ENCODE measurements at regions not wholly inside any gene's neighbourhood (a gene's known extent, or its start where the extent isn't known, plus 50 kb on each side); places are given as distances from the start of the nearest gene placed in this dataset.

GRCh38 chr15:72888211-72888610 lies 104.7 kb upstream of the ADPGK start:
- no peaks in the 10 kb centered on the region for H3K27me3 ChIP-seq

GRCh38 chr15:72887376-72887775 lies 103.8 kb upstream of the ADPGK start:
- no peak overlapping the region for H3K27ac ChIP-seq
- no peaks in the 10 kb centered on the region for H3K27me3 ChIP-seq
- H3K4me3 ChIP-seq, result no peak overlapping the region
- no peak for DNase-seq
- no peaks in the 10 kb centered on the region for H3K36me3 ChIP-seq
- H3K9me3 ChIP-seq (replicated peaks), result no peaks in the 10 kb centered on the region
- no peaks in the 10 kb centered on the region for H3K4me1 ChIP-seq

More at GRCh38 chr15:72888211-72888610, 104.7 kb upstream of the ADPGK start:
- Histone ChIP-seq H3K4me1 (no peaks in the 10 kb centered on the region), H3K4me3 (no peak overlapping the region), H3K9me3 (replicated peaks) (no peaks in the 10 kb centered on the region), H3K27ac (no peak overlapping the region), H3K36me3 (no peaks in the 10 kb centered on the region)
- DNase-seq, result no peak

DNA sequence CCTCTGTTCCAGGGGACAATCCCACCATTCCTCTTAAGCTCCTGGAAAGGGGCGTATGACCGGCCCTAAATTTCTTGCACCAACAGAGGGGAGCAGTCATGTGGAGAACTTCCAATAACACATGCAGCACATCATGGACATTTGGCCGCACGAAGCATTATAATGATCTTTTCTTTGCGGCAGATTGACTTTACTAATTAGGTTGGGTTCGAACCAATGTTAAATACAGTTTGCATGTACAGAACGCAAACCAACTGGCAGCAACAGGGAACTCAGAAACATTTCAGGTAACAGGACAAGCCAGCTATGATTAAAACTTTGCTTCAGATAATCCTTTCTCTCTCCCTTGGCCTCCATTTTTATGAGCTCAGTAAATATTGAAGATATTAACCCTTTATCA lies 100.8 kb upstream of the ADPGK start:
- no peaks in the 10 kb centered on the region; the same call in 1 of the 2 replicates for H3K27me3 ChIP-seq
- no peaks in the 10 kb centered on the region for H3K4me1 ChIP-seq
- no peak overlapping the region for H3K27ac ChIP-seq
- H3K36me3 ChIP-seq, result no peaks in the 10 kb centered on the region
- H3K4me3 ChIP-seq, result no peak overlapping the region
- no peaks in the 10 kb centered on the region for H3K9me3 ChIP-seq (replicated peaks)
- no peak for DNase-seq

GRCh38 chr15:72873379-72874233 lies 90.0 kb upstream of the ADPGK start:
- Histone ChIP-seq H3K36me3 (no peaks in the 10 kb centered on the region), H3K9me3 (replicated peaks) (no peaks in the 10 kb centered on the region), H3K4me3 (no peak overlapping the region), H3K4me1 (no peaks in the 10 kb centered on the region), H3K27me3 (no peaks in the 10 kb centered on the region; the same call in 1 of the 2 replicates), H3K27ac (no peak overlapping the region)
- DNase-seq, result peak; percentile 10 to 16

DNA sequence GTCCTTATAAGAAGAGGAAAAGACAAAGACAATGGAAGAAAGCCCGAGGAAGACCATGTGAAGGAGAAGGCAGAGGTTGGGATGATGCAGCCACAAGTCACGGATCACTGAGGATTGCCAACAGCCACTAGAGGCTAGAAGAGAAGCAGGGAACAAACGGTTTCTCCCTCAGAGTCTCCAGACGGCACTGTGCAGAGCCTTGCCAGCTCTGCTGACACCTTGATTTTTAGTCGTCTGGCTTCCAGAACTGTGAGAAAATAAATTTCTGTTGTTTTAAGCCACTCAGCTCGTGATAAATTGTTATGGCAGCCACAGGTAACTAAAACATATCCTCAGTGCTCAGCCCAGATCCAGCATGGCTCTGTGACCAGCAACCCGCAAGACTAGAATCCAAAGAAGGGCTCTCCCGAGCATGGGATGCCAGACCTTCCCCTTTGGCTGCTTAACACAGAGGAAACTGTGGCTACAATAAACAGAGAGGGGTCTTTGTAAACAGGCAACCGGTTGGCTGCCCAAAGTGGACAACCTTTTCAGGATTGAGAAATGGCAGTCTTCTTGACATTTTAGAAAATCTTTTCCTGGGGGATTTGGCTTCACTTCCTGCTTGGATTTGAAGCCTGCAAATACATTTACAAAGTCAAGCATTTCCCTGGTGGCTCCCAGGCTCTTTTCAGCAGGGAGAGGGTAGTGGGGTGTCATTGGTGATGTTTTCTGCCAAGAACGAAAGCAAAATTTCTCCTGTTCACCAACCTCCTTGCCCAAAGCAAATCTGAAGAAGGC lies 88.7 kb upstream of the ADPGK start:
- H3K27me3 ChIP-seq, result no peaks in the 10 kb centered on the region; the same call in 1 of the 2 replicates
- H3K4me1 ChIP-seq, result no peaks in the 10 kb centered on the region
- no peak overlapping the region for H3K27ac ChIP-seq
- H3K4me3 ChIP-seq, result no peak overlapping the region
- no peaks in the 10 kb centered on the region for H3K9me3 ChIP-seq (replicated peaks)
- H3K36me3 ChIP-seq, result no peaks in the 10 kb centered on the region
- DNase-seq, result no peak

DNA sequence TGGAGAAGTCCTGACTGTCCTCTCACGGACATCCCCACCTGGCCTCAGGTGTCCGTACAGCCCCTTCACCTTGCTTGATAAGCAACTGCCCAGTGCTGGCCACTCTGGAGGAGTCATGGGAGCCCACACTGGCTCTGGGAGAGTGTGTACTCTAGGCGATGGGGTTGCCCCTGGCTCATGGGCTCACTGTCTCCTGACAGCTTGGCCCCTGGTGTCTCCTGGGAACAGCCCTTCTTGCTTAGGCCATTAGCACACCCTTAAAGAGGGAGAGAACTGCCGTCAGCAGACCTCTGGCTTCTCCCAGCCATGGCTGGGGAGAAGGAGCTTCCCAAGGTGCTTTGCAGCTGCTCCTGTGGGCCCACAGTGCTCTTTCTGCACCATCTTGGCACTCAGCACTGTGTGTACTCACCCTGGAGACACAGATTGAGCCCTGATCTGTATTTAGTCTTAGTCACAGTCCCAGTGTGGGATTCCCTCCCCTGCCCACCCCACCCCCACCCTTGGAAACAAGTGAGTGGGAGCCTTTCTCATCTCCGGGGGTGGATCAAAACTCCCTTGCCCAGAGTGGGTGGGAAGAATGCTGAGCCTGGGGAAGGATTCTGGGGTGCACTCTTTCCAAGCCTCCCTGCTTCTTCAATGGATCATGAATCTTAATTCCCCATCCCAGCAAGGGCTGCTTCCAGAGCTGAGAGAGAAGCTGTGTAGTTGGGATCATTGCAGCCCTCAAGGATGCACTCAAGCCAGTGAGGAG lies 83.5 kb upstream of the ADPGK start:
- no peaks in the 10 kb centered on the region; the same call in none of the 2 replicates for H3K27me3 ChIP-seq
- no peak overlapping the region for H3K27ac ChIP-seq
- no peaks in the 10 kb centered on the region for H3K9me3 ChIP-seq (replicated peaks)
- no peak overlapping the region for H3K4me3 ChIP-seq
- no peak for DNase-seq
- H3K36me3 ChIP-seq, result no peaks in the 10 kb centered on the region
- H3K4me1 ChIP-seq, result no peaks in the 10 kb centered on the region

GRCh38 chr15:72866182-72866581 lies 82.6 kb upstream of the ADPGK start:
- Histone ChIP-seq H3K27me3 (peaks cover 2% of the 10 kb centered on the region), H3K27ac (no peak overlapping the region), H3K36me3 (no peaks in the 10 kb centered on the region), H3K9me3 (replicated peaks) (no peaks in the 10 kb centered on the region), H3K4me3 (no peak overlapping the region), H3K4me1 (no peaks in the 10 kb centered on the region)
- no peak for DNase-seq

GRCh38 chr15:72865486-72865885 lies 81.9 kb upstream of the ADPGK start:
- Histone ChIP-seq H3K4me1 (no peaks in the 10 kb centered on the region), H3K27me3 (peaks cover 3% of the 10 kb centered on the region), H3K36me3 (no peaks in the 10 kb centered on the region), H3K9me3 (replicated peaks) (no peaks in the 10 kb centered on the region), H3K27ac (no peak overlapping the region), H3K4me3 (no peak overlapping the region)
- DNase-seq, result no peak

GRCh38 chr15:72864681-72865080 lies 81.1 kb upstream of the ADPGK start:
- Histone ChIP-seq H3K4me1 (no peaks in the 10 kb centered on the region), H3K27ac (no peak overlapping the region), H3K36me3 (no peaks in the 10 kb centered on the region), H3K4me3 (no peak overlapping the region), H3K9me3 (replicated peaks) (no peaks in the 10 kb centered on the region), H3K27me3 (peaks cover 3% of the 10 kb centered on the region)
- DNase-seq, result no peak

DNA sequence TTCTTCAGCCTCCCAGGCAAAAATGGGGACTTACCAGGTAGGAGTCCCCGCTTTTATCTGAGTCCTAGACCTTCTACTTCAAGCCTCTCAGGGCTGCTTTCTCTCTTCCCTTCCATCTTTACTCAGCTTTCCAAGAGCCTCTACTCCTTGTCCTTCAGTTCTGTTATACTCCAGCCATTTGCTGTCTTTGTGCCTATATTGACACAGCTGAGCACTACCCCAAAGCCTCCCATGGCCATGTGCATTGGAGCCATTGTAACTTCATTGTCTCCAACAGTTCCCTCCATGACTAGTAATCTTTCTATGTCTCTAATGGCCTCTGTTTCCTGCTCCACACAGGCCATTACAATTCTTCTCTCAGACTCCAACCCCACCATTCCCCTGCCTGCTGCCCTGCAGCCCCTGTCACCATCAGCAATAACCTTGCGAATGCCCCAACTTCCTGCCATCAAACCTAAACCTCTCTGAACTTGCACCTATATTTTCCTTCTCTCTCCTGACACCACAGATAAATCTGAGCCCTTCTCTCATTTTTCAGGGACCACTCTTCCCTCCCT lies 77.9 kb upstream of the ADPGK start:
- no peaks in the 10 kb centered on the region for H3K36me3 ChIP-seq
- H3K4me3 ChIP-seq, result no peak overlapping the region
- no peaks in the 10 kb centered on the region for H3K9me3 ChIP-seq (replicated peaks)
- DNase-seq, result no peak
- H3K27ac ChIP-seq, result no peak overlapping the region
- H3K27me3 ChIP-seq, result peaks cover 3% of the 10 kb centered on the region; the same call in 1 of the 2 replicates
- no peaks in the 10 kb centered on the region for H3K4me1 ChIP-seq

DNA sequence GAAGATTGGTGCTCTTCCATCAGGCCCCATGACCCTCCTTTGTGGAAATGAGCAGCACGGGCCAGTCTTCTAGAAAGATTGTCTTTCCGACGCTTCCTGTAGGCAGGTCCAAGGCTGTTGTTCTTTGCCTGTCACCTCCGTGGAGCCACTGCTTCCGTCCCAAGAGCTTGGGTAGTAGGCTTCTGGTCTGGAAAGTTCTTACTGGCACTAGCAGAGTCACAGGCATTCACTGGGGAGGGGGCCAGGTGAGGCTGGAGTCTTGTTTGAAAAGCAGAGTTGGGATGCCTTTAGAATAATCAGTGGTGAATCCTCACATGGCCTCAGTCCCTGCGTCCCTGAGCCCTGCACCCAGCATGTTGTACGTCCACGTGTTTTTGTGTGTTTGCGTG lies 76.2 kb upstream of the ADPGK start:
- no peaks in the 10 kb centered on the region for H3K36me3 ChIP-seq
- no peak overlapping the region for H3K4me3 ChIP-seq
- no peak overlapping the region for H3K27ac ChIP-seq
- no peaks in the 10 kb centered on the region for H3K4me1 ChIP-seq
- no peak for DNase-seq
- 0 out of 2 replicates have a peak, but pooled peaks cover 3% of the 10 kb centered on the region for H3K27me3 ChIP-seq
- no peaks in the 10 kb centered on the region for H3K9me3 ChIP-seq (replicated peaks)

DNA sequence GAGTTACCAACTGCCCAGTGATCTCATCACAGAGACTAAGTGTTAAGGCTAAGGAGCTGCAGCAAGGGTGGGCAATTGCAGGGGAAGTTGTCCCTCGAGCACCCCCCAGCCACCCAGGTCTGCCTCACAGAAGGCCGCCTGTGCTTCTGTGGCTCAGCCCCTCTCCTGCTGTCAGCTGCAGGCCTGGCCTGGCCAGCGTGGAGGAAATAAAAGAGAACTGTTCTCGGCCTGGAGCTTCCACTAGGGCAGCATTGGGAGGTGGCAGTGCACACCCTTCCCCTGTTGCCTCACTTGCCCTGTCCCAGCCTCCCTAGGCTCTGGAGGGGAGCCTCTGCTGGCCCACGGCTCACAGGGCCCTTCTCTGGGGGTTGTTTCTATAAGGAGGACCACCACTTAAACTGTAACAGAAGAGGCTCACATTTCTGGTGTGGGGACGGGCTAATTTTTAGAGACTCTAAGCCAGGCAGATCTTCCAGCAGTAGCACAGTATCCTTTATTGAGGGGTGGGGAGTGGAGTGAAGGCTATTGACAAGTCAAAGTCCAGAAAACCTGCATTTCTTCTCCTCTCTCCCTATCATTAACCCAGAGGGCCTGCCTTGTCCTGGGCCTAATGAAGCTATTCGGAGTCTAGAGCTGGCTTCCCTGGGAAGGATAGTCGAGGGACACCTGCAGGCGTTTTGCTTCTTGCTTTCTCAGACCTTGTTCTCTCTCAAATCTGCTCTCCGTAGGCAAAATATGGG lies 75.6 kb upstream of the ADPGK start:
- no peaks in the 10 kb centered on the region for H3K4me1 ChIP-seq
- no peak overlapping the region for H3K4me3 ChIP-seq
- DNase-seq, result no peak
- H3K9me3 ChIP-seq (replicated peaks), result no peaks in the 10 kb centered on the region
- no peak overlapping the region for H3K27ac ChIP-seq
- H3K27me3 ChIP-seq, result 0 out of 2 replicates have a peak, but pooled peaks cover 3% of the 10 kb centered on the region
- no peaks in the 10 kb centered on the region for H3K36me3 ChIP-seq

DNA sequence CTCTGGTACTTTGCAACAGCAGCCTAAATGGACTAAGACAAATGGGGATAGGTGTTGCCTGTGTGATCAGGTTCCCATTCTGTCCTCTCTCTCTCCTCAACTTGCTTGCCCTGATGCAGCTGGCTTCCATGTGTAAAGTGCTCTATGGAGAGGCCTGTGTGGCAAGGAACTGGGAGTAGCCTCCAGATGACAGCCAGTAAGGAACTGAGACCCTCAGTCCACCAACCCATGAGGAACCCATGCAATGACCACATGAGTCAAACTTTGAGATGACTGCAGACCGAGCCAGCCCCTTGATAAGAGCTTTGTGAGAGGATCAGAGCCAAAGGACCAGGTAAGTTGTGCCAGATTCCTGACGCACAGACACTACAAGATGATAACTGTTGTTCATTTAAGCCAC lies 74.6 kb upstream of the ADPGK start:
- Histone ChIP-seq H3K27me3 (0 out of 2 replicates have a peak, but pooled peaks cover 7% of the 10 kb centered on the region), H3K4me1 (no peaks in the 10 kb centered on the region), H3K4me3 (no peak overlapping the region), H3K27ac (no peak overlapping the region), H3K9me3 (replicated peaks) (no peaks in the 10 kb centered on the region), H3K36me3 (no peaks in the 10 kb centered on the region)
- DNase-seq, result no peak

All from SJCRH30 (cell line).